ENCODE measurements at regions not wholly inside any gene's neighbourhood (a gene's known extent, or its start where the extent isn't known, plus 50 kb on each side); places are given as distances from the start of the nearest gene placed in this dataset.

- no peak overlapping the region for H3K27ac ChIP-seq
- ChIA-PET CTCF (no interaction called here), POLR2A (ENCODE audit: low non-redundant PET) (no interaction called here)
- no peak for DNase-seq (ENCODE audit: low spot score)
- TF ChIP-seq CTCF (conservative IDR thresholded peaks at IDR 0.05; ENCODE audit: low read depth): no peak
Observed at GRCh38 chr4:19009881-19010280, 988.3 kb upstream of the LCORL start.

- no peak for DNase-seq (ENCODE audit: low spot score)
- ChIA-PET CTCF (no interaction called here), POLR2A (ENCODE audit: low non-redundant PET) (no interaction called here)
- no peak for TF ChIP-seq CTCF (conservative IDR thresholded peaks at IDR 0.05; ENCODE audit: low read depth)
- no peak overlapping the region for H3K27ac ChIP-seq
Observed at GRCh38 chr4:19005211-19005610, 983.7 kb upstream of the LCORL start.

- ChIA-PET POLR2A (ENCODE audit: low non-redundant PET) (no interaction called here), CTCF (no interaction called here)
- H3K27ac ChIP-seq: no peak overlapping the region
- no peak for TF ChIP-seq CTCF (conservative IDR thresholded peaks at IDR 0.05; ENCODE audit: low read depth)
- DNase-seq (ENCODE audit: low spot score): no peak
Observed at GRCh38 chr4:19002170-19002569, 980.6 kb upstream of the LCORL start.

GRCh38 chr4:18999595-18999994, 978.0 kb upstream of the LCORL start:
- no peak for DNase-seq (ENCODE audit: low spot score)
- H3K27ac ChIP-seq: no peak overlapping the region
- no peak for TF ChIP-seq CTCF (conservative IDR thresholded peaks at IDR 0.05; ENCODE audit: low read depth)
- ChIA-PET CTCF (no interaction called here), POLR2A (ENCODE audit: low non-redundant PET) (no interaction called here)

- DNase-seq (ENCODE audit: low spot score): peak; percentile 8
- no peak for TF ChIP-seq CTCF (conservative IDR thresholded peaks at IDR 0.05; ENCODE audit: low read depth)
- POLR2A ChIA-PET (ENCODE audit: low non-redundant PET): no interaction called here
- H3K27ac ChIP-seq: no peak overlapping the region
- CTCF ChIA-PET: no interaction called here
Observed at GRCh38 chr4:18981234-18981615, 959.7 kb upstream of the LCORL start.

- peak; percentile 4 for DNase-seq (ENCODE audit: low spot score)
- ChIA-PET POLR2A (ENCODE audit: low non-redundant PET) (no interaction called here), CTCF (no interaction called here)
- no peak overlapping the region for H3K27ac ChIP-seq
- TF ChIP-seq CTCF (conservative IDR thresholded peaks at IDR 0.05; ENCODE audit: low read depth): no peak
Observed at GRCh38 chr4:18980516-18981233, 959.1 kb upstream of the LCORL start.
